Body of pancreas (tissue), 4 donors: ENCODE measurements at regions not wholly inside any gene's neighbourhood (a gene's known extent, or its start where the extent isn't known, plus 50 kb on each side); places are given as distances from the start of the nearest gene placed in this dataset.

Experiments used
- CTCF ChIP-seq, 7 experiments: fragments of 450-650 bp in 4 of 7; fragments of 200-600 bp in 3 of 7; sonication (generic) in 3 of 7; IDR thresholded peaks; one replicate each; pipeline ENCODE4 v1.5.1; 2016 to 2019; ENCODE audit warnings: antibody characterized with exemption in 7 of 7
- POLR2A ChIP-seq, 3 donors: fragments of 450-650 bp; IDR thresholded peaks; one replicate each; pipeline ENCODE4 v1.6.1; 2016; ENCODE audit warnings: antibody characterized with exemption in 3 of 3, mild to moderate bottlenecking in 2 of 3

- TF ChIP-seq CTCF (IDR thresholded peaks at IDR 0.05) (no peak), POLR2A (IDR thresholded peaks at IDR 0.05) (no peak)
Observed at GRCh38 chr9:73080110-73080694, 71.5 kb upstream of the ANXA1 start.
